NCI-H446 treated with DMSO at 0.1 percent for 48 hours (cell line): ENCODE measurements at regions not wholly inside any gene's neighbourhood (a gene's known extent, or its start where the extent isn't known, plus 50 kb on each side); places are given as distances from the start of the nearest gene placed in this dataset.
"Not testable (repeated sequence)": the region's sequence is repeated elsewhere in the genome, so short reads cannot be mapped to it uniquely, and the experiment has no call there.

Experiments
- DNase-seq: peaks from one replicate; lab custom pipeline; 2025; lab: John Stamatoyannopoulos, UW

GRCh38 chr2:186927185-186927866, 78.4 kb upstream of the ZSWIM2 start:
- no peak for DNase-seq

DNA sequence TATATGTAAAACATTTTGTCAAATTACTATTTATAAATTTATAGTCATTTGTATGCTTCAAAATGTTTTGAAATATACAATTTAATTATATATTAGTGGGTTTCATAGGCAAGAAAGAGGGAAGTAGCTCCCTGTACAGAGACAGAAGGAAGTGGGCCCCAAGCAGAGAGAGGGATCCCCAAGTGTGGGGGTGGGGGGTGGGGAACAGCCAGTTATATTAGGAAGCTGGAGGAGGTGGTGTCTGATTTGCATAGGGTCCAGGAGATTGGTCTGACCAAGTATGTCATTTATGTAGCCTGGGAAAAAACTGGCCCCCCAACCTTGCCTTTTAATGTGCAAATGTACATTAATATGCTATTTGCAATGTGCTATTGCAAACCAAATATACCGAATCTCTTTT, 76.5 kb upstream of the ZSWIM2 start:
- DNase-seq, result no peak

DNA sequence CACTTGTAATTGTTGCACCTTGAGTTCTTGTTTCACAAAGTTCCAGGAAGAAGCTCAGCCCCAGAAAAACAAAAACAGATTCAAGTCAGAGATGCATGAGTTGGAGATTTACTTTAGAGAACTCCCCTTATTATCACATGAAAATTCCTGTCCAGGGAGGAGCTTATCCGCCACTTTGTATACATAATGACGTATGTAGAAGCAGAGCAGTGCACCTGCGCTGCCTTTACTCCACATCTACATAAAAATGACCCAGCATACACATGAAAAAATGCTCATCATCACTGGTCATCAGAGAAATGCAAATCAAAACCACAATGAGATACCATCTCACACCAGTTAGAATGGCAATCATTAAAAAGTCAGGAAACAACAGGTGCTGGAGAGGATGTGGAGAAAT, 73.3 kb upstream of the ZSWIM2 start:
- not testable (repeated sequence) for DNase-seq

DNA sequence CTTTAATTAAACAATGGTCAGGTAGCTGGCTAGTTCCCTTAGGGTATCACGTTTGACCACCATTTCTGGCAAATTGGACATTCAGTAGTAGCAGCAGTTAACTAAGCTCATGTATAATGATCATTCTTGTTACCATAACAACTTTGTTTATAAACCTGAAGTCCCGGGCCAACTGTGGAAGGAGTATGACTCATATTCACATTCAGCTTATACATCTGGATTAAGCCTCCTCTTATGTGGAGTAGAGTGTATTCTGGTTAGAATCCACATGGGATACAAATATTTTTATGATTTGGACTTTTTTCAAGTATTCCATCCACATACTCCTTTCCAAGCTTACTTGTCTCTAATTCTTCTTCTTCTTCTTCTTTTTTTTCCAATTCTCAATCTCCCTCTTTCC, 70.3 kb upstream of the ZSWIM2 start:
- peak; percentile 42 for DNase-seq

GRCh38 chr2:186918495-186918894, 69.5 kb upstream of the ZSWIM2 start:
- no peak for DNase-seq

DNA sequence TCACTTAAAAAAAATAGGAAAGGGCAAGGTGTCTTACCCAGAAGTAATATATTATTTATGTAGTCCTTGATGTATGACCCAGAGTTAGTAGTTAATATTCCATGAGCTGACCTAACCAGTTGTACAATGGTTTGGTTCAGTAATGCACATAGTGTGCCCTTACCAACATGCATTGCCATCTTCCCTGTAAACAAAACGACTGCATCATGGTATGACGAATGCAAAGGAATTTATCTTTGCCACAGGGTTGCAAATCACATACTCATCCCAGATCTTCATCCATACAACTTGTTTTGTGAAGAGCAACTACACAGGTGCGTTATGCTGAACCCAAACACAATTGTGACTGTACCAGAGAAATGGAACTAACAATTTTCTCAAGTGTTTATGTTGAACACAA, 68.9 kb upstream of the ZSWIM2 start:
- DNase-seq, result no peak

DNA sequence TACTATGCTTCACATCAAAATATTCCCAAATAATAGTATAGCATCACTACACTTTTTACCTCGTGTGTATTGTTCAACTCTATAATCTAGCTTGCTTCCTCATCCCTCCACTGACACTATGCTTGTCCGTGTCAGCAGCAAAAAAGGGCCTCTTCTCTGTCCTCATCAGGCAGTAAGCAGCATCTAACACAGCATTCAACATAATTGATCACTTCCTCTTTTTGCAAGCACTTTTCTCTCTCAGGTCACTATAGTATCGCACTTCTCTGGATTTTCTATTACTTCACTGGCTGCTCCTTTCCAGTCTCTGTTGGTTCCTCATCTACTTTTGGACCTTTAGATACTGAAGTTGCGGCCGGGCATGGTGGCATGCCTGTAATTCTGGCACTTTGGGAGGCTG, 64.9 kb upstream of the ZSWIM2 start:
- DNase-seq, result no peak

DNA sequence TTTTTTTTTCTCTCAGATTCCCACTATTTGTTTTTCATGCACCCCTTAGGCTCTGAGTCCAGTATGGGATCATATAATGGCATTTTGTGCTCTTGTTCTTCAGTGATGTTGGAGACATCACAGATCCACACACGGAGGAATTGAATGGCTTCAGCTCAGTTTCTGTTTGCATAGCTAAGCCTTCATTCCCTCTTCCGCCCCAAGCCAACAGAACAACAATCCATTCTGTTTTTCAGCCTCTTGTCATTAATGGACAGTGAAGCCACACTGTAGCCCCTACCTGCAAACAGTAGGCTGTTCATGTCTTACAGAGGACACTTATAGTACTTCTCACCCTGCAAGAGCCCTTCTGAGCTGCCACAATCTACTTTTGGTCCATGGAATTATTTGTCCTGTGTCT, 64.0 kb upstream of the ZSWIM2 start:
- DNase-seq, result no peak

- DNase-seq, result no peak
Measured at GRCh38 chr2:186911551-186912085, 62.6 kb upstream of the ZSWIM2 start.

DNA sequence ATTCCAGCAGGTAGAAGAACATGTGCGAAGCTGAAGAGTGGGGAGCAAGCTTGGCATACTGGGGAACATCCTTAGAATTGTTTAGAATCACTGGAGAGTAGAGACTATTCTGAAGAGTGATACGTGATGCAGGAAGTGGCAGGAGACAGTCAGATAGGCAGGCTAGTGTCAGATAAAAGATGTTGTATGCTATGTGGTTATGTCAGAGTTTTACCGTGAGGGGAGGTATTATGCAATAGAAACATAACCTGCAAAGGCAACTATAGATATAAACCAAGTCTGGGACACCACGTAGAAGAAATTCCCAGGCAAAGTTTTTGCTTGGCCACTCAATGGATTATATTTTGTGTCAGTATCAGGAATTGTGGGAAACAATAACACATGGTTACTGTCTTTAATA, 62.0 kb upstream of the ZSWIM2 start:
- DNase-seq, result no peak

DNA sequence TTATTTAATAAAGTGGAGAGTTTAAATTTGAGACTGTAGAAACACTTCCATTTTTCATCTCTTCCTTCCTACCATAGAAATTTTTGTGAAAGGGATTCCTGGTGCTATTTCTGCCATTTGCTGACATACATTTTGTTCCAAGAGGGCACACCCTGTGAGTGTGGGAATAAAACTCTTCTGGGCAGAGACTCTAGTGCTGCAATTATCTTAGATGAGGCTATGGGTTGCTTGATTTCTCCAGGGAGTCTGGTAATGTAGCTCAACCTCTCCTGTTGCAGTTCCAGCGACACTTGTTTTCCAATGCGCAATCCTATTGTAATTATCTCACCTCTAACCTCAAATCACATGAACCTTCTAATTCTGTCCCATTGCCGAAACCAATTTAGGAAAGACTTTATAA, 60.1 kb upstream of the ZSWIM2 start:
- no peak for DNase-seq

GRCh38 chr2:186907897-186908296, 58.9 kb upstream of the ZSWIM2 start:
- DNase-seq, result no peak

GRCh38 chr2:186903216-186903615, 54.2 kb upstream of the ZSWIM2 start:
- DNase-seq, result peak; percentile 6
